ENCODE measurements at regions not wholly inside any gene's neighbourhood (a gene's known extent, or its start where the extent isn't known, plus 50 kb on each side); places are given as distances from the start of the nearest gene placed in this dataset.

DNA sequence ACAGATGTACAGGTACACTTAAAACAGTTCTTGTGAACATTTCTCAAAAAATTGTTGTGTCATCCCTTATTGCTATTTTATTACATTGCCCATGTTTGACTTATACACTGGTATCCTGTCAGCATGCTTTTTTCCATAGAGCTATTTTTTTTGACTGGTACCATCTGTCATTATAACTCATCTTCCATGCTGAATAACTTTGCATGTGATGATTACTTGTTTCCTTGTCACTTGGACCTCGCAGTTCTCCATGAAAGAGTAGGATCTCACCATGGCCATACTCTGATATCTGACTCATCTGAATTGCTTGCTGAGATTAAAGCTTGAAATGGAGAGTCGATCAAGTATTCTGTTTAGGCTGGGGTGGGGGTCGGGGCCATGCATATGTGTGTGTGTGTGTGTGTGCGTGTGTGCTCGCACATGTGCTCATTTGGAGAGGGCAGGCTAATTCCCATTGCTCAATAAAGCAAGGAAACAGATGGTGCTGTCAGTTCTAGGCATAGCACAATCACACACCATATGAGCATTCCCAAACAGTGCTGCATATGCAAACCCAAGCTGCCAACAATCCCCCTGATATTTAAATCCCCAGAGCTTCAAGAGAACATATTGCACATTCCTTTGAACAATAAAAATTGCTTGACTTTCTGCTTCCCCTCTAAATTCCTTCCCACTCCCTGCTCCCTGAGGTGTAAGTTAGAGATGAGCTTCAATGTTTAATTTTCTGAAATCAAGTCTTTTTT lies 62.9 kb downstream of the NHLRC3 start:
- no peak for DNase-seq (ENCODE audit: low spot score)

DNA sequence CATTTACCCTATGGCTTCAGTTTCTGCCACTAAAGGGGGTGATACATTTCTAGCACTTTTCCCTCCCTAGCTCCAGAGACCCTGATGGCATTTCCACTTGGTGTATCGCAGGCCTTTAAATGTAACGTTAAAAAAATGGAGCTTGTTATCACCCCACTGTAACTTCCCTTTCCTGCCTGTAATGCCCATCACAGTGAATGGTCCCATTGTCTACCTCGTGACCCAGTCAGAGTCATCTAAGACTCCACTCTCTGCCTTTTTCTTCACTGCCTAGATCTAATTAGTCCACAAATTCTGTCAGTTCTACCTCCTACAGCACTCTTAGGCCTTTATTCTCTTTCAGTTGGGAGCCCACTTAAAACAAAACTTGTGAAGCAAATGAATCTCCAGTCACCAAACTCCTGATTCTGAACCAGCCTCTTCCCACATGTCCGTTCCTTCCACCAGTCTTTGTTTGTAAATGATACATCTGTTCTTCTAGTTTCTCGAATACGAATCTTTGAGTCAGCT lies 64.8 kb downstream of the NHLRC3 start:
- no peak for DNase-seq (ENCODE audit: low spot score)

DNA sequence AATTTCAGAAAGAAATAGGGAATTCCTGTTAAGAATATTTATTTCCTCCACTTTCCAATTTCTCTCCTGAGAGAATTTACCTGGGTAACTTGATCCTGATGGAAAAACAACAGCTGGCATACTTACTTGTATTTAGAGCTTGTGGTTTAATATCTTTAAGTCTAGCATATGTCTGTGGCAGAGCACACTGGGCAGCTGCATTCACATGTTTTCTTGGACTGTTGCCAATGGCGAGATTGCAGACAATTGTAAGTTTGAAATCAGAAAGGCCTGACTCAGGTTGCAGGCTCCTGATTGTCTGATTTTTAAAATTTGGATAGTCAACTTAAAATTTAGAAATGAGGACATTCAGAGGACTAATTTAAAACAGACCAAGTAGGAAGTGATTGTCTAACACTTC lies 66.9 kb downstream of the NHLRC3 start:
- no peak for DNase-seq (ENCODE audit: low spot score)

DNA sequence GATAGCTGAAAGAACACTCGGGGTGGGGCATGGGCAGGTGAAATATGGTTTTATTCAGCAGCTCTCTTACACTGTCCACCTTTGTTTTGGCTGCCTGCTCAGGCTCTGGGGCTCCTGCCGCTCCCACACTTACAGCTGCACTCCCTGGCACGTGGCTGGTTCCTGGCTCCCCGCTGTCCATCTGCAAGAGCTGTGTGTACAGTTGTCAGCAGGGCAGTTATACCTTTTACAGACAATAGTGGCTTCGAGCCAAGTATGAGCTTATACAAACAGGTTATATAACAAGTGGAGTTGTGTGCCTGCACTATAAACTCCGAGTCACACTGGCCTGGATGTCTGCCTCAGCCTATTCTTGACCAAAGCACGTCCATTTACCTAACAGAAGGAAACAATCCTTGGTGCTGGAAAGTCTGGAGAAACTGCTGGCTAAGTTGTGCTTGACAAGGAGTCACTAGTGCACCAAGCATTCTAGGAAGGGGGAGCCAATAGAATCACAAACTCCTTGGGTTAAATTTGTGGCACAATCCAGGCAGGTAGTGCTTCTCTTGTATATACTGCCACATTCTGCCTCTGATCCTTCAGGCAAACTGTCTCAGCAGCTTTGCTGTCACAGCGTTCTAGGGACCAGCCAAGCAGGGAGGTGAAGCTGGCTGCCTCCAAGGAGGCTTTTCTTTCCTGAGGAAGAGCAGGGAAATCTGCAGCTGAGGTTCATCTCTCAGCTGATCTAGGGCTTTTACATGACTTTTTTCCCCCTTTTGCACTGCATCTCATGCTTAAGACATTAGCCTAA lies 68.2 kb downstream of the NHLRC3 start:
- DNase-seq (ENCODE audit: low spot score) = no peak

DNA sequence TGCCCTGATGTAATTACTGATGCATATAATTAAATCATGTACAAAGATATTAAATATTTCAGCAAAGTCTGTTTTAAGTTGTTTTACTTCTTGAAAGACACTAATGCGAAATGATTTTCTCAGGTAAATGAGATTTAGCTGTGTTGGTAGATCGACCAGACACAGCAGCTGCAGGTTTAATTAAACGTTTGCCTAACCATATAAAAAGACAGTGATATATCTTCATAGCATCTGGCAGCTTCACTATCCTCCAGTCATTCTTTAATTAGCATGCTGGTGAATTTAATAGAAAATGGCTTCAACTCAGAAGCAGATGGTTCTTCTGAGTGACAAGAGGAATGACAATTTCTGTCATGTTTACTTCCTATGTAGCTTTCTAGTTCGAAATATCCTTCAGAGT lies 69.3 kb downstream of the NHLRC3 start:
- no peak for DNase-seq (ENCODE audit: low spot score)

DNA sequence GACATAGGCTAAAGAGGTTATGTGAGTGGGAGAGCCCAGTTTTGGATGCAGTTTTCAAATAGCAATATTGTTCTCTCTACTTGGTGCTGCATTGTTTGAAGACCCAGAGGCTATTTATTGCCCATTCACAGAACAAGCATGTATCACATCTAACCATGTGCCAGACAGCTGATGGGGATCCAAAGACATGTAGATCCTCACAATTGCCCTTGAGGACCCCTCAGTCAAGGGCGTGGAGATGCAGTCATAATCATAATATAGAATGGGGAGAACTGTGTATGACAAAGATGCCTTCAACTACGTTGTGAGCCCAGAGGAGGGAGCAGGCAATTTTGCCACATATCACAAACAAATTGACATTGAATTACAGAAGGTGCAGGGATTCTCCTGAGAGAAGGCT lies 70.5 kb downstream of the NHLRC3 start:
- no peak for DNase-seq (ENCODE audit: low spot score)

DNA sequence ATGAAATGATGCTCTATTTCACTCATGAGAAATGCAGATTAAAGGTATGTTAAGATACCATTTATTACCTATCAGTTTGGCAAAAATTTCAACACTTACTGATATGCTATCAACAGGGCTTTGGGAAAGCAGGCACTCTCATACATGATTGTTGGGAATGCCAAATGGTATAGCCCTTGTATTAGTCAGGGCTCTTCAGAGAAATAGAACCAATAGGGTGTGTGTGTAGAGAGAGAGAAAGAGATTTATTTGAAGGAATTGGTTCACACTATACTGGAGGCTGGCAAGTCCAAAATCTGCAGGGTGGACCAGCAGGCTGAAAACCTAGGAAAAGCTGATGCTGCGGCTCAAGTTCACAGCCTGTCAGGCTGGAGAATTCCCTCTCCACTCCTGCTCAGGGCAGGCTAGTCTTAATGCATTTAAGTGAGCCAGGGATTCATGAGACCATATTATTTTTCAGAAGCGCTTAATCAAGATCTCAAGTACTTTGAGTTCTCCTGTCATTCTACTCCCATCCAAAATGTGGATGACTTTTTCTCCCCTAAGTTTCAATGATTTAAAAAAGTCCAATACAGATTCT lies 72.4 kb downstream of the NHLRC3 start:
- DNase-seq (ENCODE audit: low spot score) = no peak

DNA sequence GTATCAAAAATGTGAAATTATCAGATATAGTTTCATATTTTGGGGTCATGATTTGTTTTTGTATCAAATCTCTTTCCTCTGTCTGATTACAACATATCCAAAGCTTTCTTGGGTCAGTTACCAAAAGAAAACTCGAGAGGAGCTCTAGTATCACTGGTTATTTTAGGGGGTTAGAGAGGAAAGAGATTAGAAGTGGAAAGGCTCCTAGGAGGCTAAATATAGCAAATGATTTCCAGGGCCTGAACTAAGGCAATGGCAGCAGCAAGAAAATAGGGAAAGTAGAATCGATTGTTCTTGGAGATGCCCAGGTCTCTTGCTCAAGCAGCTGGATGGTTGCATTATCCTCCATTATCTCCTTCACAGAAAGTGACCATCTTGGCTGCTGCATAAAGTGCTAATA lies 72.9 kb downstream of the NHLRC3 start:
- no peak for DNase-seq (ENCODE audit: low spot score)

DNA sequence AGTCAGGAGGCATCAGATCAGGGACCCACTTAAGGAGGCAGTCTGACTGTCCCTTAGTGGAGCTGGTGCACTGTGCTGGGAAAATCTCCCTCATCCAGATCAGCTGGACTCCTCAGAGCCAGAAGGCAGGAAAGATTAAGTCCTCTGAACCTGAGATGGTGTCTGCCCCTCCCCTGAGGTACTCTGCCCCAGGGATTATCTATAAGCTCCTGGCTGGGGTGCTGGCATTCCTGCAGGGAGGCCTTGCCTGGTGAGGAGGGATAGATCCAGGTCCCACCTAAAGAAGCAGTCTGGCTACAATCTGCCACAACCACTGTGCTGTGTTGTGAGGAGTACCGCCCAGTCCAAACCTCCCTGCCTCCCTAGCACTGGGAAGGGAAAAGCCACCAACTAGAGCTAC lies 81.2 kb downstream of the NHLRC3 start:
- no peak for DNase-seq (ENCODE audit: low spot score)

DNA sequence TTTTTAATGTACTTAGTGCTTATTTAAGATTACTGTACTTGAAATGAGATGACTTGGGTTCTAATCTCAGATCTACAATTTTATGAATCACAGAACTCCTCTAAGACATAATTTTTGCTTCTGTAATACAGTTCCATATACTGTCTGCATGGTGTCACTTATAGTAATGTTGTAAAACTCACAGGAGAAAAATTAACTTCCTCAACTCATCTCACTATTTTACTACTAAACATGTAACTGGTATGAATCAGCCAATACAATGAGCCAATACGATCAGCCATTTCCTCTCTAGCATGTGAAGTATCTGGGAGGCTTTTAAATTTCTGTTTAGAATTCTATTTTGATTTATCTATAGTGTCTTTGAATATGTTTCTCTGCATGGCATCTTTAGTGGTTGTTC lies 85.3 kb downstream of the NHLRC3 start:
- no peak for DNase-seq (ENCODE audit: low spot score)

DNA sequence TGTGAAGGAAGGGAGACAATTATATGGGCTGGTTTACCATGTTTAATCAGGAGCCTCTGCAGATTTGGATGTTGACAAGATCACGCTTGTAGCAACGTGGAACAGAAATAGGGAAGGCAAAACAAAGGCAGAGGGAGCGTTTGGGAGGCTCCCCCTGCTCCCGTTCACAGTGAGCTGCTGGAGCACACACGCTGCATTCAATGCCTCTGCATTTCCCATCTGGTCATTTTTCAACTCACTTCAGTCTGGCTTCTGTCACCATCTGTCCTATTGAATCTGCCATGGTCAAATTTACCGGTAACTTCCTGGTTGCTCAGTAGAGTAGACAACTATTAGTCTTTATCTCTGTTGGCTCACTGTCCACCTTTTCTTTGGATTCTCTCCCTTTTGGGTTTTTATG lies 91.0 kb downstream of the NHLRC3 start:
- DNase-seq (ENCODE audit: low spot score) = no peak

DNA sequence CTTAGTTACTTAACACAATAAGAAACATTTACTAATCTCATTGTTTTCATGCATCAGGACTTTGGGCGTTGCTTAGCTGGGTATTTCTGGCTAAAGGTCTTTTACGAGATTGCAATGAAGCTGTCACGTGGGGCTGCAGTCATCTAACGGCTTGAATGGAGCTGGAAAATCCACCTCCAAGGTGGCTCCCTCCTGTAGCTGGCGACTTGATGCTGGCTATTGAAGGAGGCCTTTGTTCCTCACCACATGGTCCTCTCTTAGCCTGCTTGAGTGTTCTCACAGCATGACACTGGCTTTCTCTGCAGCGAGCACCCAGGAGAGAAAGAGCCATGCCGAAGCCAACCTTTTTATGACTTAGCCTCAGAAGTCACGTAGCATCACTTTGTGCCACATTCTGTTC lies 92.0 kb downstream of the NHLRC3 start:
- no peak for DNase-seq (ENCODE audit: low spot score)

DNA sequence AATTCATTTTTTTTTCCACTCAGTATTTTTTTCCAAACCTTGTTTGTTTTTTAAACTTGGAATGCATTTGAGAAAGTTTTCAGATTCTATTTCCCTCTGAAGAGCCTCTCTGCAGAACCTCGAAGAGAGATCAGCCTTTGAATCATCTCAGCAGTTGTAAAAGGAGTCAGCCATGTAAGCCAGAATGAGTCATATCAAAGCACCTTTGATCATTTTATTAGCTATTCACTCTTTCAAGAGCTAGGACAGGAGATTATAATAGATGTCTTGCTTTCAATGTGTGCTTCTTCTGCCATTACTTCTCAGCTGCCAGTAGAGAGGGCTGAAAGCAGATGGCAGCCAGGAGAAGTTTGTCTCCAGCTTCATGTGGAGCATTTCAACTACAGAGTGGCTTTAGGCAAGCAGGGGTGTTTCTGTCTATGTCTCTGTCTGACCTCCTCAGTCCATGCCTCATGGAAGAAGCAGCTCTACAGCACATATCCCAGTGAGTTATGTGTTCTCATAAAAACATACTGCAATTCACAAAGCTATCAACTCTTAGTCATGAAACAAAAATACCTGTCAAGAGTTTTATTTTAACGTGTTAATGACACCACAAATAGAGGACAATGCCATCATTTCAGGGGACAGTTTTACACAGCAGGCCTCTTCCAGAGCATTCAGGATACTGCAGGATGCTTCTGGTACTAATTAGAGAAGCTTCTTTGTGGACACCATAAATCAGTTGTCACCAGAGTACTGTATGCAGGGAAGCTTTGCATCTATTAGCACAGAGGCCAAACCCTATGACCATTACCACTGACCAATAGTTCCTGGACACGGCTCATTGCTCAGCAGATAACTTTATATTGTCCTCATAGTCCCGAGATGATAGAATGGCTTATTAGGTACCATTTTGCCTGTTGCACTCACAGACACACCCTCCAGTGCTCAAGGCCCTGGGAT lies 94.3 kb downstream of the NHLRC3 start:
- DNase-seq (ENCODE audit: low spot score) = no peak

DNA sequence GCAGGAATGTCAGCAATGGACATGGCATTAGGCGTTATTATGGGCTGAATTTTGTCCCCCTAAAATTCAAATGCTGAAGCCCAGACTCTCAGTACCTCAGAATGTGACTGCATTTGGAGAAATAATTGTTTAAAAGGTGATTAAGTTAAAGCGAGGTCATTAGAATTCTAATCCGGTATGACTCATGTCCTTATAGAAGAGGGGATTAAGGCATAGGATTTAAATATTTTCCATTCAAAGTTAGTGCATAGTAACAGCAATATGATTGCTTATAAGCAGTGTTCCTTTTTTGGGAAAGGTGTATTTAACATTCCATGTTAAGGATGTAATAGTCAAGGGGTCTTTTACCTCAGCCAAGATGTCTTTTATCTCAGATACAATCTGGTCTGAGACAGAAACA lies 95.5 kb downstream of the NHLRC3 start:
- no peak for DNase-seq (ENCODE audit: low spot score)

DNA sequence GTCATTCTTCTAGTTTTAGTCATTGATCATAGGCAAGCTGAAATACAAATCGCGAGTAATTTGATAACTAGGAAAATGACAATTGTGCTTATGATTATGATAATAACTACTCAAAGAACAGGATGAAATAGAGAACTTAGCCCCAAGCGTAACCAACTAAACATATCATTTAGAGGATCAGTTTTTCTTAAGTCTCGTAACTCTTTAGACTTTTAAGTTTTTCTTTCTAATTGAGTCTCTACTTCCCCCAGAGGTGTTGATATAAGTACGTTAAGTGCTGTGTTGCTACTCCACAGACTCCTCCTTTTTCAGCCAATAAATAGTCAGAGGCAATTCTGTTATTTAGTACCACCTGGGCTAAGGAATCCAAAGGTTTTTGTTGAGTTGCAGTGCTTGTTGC lies 96.3 kb downstream of the NHLRC3 start:
- no peak for DNase-seq (ENCODE audit: low spot score)

DNA sequence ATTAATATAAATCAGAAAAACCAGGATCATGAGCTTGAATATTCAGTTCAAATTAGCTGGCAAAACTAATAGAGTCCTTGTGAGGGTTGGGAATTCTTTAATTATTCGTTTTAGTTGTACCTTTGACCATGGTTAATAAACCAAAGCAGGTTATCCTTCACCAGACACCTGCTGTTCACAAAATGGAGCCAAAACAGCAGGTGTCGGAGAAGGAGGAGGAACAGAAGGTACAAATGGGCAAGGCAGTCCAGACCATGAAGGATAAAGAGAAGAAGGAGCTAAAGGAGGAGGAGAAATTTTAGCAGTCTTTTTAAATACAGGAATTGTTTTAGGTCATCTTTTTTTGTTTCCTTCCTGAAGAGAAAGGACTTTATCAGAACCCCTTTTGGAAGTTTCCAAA lies 106.1 kb downstream of the NHLRC3 start:
- no peak for DNase-seq (ENCODE audit: low spot score)

DNA sequence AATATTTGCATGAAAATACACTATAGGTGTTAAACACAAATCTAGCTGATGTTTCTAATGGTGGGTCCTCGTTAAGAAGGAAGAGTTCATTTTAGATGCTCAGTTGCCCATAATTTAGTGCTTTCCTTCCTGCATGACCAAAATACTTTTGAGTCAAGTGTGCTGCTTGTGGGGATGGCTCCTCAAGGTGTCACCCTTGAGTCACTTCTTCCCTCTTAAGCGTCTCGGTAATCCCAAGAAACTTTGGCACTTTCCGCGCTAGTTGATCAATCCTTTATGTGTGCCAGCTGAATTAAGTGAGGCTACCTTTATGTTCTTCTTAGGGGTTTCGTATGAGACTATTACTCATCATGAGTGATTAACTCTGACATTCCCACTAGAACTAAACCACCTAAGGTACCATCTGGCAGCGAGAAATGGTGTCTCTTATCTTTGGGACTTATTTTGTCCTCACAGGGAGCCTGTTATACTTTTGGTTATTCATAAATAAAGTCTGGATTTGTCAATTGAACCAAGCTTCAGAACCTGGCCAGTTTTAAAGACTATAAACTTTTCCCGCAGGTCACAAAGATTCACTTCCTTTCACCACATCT lies 106.8 kb downstream of the NHLRC3 start:
- DNase-seq (ENCODE audit: low spot score) = no peak

DNA sequence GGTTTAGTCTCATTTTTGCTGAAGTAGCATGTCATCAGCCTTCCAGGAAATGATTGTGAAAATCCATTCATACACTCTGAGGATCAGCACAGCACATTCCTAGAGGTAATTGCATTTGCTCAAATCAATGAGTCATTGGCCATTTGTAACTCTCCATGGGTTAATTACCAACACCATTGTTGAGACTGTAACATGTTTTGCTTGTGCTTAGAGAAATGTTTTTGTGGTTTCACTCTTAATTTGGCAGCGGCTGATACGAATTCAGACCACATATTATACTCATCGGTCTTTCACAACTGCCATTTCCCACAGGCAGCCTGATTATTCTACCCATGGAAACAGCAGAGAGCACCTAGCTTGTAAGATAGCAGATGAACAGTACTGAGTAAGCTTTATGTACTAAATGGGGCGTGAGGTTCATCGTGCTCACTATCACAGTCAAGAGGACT lies 110.3 kb downstream of the NHLRC3 start:
- DNase-seq (ENCODE audit: low spot score) = no peak

DNA sequence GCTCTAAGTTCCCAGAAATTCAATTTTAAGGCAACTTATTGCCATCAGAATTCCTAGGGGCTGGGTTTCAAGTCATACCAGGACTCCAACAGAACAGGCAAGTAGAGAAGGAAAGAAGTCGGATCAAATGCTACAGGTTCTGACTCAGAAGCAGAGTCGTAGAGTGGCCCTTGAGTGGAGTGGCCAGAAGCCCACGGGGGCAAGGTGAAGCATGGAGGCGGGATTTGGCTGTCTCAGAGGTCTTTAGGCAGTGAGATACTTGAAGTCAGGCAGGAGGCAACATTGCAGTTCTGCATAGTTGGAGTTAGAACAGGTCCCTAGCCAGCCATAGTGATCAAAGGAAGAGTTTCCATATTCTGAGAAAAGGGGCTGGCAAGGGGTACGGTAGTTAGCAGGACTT lies 111.6 kb downstream of the NHLRC3 start:
- no peak for DNase-seq (ENCODE audit: low spot score)

DNA sequence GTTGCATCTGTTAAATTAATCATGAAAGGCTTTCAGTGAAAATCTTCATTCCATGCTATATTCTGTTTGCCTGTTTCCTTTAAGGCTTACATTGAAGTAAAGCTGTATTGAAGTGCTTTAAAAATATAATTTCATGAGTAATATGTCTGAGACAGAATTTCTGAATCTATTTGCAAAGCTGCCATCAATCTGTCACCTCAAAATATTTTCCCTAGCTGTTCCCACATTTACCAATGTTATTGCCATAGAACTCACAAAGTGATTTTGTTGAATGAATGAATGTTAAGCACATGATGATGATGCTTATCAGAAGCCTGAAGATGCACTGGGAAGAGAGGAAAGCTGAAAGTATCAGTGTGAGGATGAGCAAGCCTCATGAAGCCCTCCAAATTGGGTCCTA lies 115.8 kb downstream of the NHLRC3 start:
- no peak for DNase-seq (ENCODE audit: low spot score)

DNA sequence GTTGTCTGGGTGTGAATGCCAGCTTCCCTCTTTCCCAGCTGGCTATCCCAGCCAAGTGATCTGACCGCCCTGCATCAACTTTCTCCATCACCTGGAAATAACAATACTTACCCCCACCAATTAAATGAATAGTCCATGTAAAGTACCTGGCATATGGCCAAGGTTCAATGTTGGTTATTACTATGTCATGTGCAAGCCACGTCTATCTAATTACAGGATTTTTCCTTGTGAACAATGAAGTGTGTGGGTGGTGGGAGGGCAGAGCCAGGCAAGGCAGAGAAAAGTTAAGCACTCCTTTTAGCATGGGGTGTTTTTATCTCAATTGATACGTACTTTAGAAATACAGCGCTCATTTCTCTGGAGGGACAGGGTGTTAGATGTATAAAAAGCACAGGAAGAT lies 121.1 kb downstream of the NHLRC3 start:
- no peak for DNase-seq (ENCODE audit: low spot score)
